ENCODE measurements at regions not wholly inside any gene's neighbourhood (a gene's known extent, or its start where the extent isn't known, plus 50 kb on each side); places are given as distances from the start of the nearest gene placed in this dataset.

DNA sequence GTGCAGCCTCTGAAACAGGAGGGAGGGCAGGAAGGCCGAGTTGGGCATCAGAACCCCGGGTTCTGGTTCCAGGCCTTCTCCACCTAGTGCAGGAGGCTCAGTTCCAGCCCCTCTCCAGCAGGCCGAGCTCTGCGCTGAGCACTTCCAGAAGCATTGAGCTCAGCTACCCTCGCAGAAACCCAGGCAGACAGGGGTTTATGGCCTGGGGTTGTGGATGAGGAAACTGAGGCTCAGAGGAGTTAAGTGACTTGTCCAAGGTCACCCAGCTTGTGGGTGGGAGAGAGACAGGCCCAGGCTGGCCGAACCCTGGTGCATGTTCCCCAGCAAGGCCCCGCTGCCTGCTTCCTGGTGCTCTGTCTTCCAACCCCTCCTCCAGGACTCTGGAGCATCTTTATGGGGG is 348.9 kb downstream of the PTPRU start:
- TF ChIP-seq CTCF (IDR thresholded peaks at IDR 0.05; ENCODE audit: insufficient read depth in 1 of 2, low read depth in 1 of 2, low read length in 1 of 2, severe bottlenecking in 1 of 2, unreplicated experiment in 1 of 2), result no peak
- no peaks in the 10 kb centered on the region for H3K9me3 Mint-ChIP-seq (ENCODE audit: unreplicated experiment)
- H3K4me1 Mint-ChIP-seq (ENCODE audit: low read depth, unreplicated experiment), result no peaks in the 10 kb centered on the region
- CTCF ChIA-PET, result no interaction called here
- no peaks in the 10 kb centered on the region for H3K9me3 ChIP-seq
- no peak overlapping the region for H3K27ac Mint-ChIP-seq (ENCODE audit: unreplicated experiment)
- H3K4me3 ChIP-seq (ENCODE audit: low read depth, low read length), result no peak overlapping the region
- H3K36me3 ChIP-seq (ENCODE audit: control insufficient read depth, insufficient read depth, low read length), result no peaks in the 10 kb centered on the region
- no peaks in the 10 kb centered on the region for H3K27me3 ChIP-seq (replicated peaks; ENCODE audit: control insufficient read depth, insufficient read depth, low read length)
- H3K36me3 Mint-ChIP-seq (ENCODE audit: insufficient read depth, unreplicated experiment), result no peaks in the 10 kb centered on the region
- DNase-seq, result no peak
- intact Hi-C loops (cut with micrococcal nuclease; ENCODE audit: unreplicated experiment), result no loop called here
- H3K27me3 Mint-ChIP-seq (ENCODE audit: insufficient read depth, unreplicated experiment), result peaks cover 14% of the 10 kb centered on the region
- H3K4me3 Mint-ChIP-seq (ENCODE audit: unreplicated experiment), result no peak overlapping the region
- no peaks in the 10 kb centered on the region for H3K4me1 ChIP-seq
- POLR2A ChIA-PET, result no interaction called here
- no TSS peak for BruUV-seq (replicated peaks)

DNA sequence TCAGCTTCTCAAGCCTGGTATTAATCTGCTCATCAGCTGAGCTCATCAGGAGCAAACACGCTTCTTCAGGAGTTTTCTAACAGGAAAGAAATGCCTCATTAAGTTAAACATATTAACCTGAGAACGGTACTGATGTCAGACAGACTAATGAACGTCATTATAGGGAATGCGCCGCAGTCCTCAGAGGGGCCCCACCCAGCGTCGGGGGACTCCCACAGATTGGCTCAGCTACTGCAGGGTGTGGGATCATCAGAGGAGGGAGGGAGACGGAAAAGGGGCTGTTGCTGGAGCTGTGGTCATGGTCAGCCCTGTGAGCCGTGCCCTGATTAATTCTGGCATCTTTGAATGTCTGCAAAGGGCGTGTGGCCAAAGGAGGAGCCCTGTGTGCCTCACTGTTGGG is 348.5 kb downstream of the PTPRU start:
- Histone ChIP-seq H3K4me1 (no peaks in the 10 kb centered on the region), H3K4me3 (ENCODE audit: low read depth, low read length) (no peak overlapping the region), H3K9me3 (no peaks in the 10 kb centered on the region), H3K36me3 (ENCODE audit: control insufficient read depth, insufficient read depth, low read length) (no peaks in the 10 kb centered on the region), H3K27me3 (replicated peaks; ENCODE audit: control insufficient read depth, insufficient read depth, low read length) (no peaks in the 10 kb centered on the region)
- Mint-ChIP-seq H3K9me3 (ENCODE audit: unreplicated experiment) (no peaks in the 10 kb centered on the region), H3K4me1 (ENCODE audit: low read depth, unreplicated experiment) (no peaks in the 10 kb centered on the region), H3K4me3 (ENCODE audit: unreplicated experiment) (no peak overlapping the region), H3K27ac (ENCODE audit: unreplicated experiment) (no peak overlapping the region), H3K27me3 (ENCODE audit: insufficient read depth, unreplicated experiment) (peaks cover 12% of the 10 kb centered on the region), H3K36me3 (ENCODE audit: insufficient read depth, unreplicated experiment) (no peaks in the 10 kb centered on the region)
- no TSS peak for BruUV-seq (replicated peaks)
- no peak for TF ChIP-seq CTCF (IDR thresholded peaks at IDR 0.05; ENCODE audit: insufficient read depth in 1 of 2, low read depth in 1 of 2, low read length in 1 of 2, severe bottlenecking in 1 of 2, unreplicated experiment in 1 of 2)
- CTCF ChIA-PET, result no interaction called here
- intact Hi-C loops (cut with micrococcal nuclease; ENCODE audit: unreplicated experiment), result no loop called here
- DNase-seq, result no peak
- POLR2A ChIA-PET, result no interaction called here

- H3K9me3 ChIP-seq, result no peaks in the 10 kb centered on the region
- ChIA-PET CTCF (no interaction called here), POLR2A (no interaction called here)
- H3K27ac Mint-ChIP-seq (ENCODE audit: unreplicated experiment), result no peak overlapping the region
- no peak overlapping the region for H3K4me3 Mint-ChIP-seq (ENCODE audit: unreplicated experiment)
- no peaks in the 10 kb centered on the region for H3K36me3 Mint-ChIP-seq (ENCODE audit: insufficient read depth, unreplicated experiment)
- no peak for DNase-seq
- no peak for TF ChIP-seq CTCF (IDR thresholded peaks at IDR 0.05; ENCODE audit: insufficient read depth in 1 of 2, low read depth in 1 of 2, low read length in 1 of 2, severe bottlenecking in 1 of 2, unreplicated experiment in 1 of 2)
- no peaks in the 10 kb centered on the region for H3K4me1 ChIP-seq
- no peaks in the 10 kb centered on the region for H3K4me1 Mint-ChIP-seq (ENCODE audit: low read depth, unreplicated experiment)
- BruUV-seq (replicated peaks), result no TSS peak
- H3K27me3 Mint-ChIP-seq (ENCODE audit: insufficient read depth, unreplicated experiment), result peaks cover 12% of the 10 kb centered on the region
- H3K27me3 ChIP-seq (replicated peaks; ENCODE audit: control insufficient read depth, insufficient read depth, low read length), result no peaks in the 10 kb centered on the region
- H3K9me3 Mint-ChIP-seq (ENCODE audit: unreplicated experiment), result no peaks in the 10 kb centered on the region
- no peaks in the 10 kb centered on the region for H3K36me3 ChIP-seq (ENCODE audit: control insufficient read depth, insufficient read depth, low read length)
- H3K4me3 ChIP-seq (ENCODE audit: low read depth, low read length), result no peak overlapping the region
- intact Hi-C loops (cut with micrococcal nuclease; ENCODE audit: unreplicated experiment), result no loop called here
Observed at GRCh38 chr1:29584362-29584761, 348.0 kb downstream of the PTPRU start.
